Caco-2 (cell line): ENCODE measurements at regions not wholly inside any gene's neighbourhood (a gene's known extent, or its start where the extent isn't known, plus 50 kb on each side); places are given as distances from the start of the nearest gene placed in this dataset.
"Not testable (repeated sequence)": the region's sequence is repeated elsewhere in the genome, so short reads cannot be mapped to it uniquely, and the experiment has no call there.

Source experiments
- BruUV-seq: library from RNA; stranded (reverse); fragments of 400-500 nt; replicated peaks from 2 replicates; lab custom pipeline; 2021; lab: Mats Ljungman, UMichigan
- CTCF ChIA-PET: fragments of 300-600 bp; sonication (Branson Sonifier 250); formaldehyde crosslinking; loops from one replicate; lab custom pipeline; 2022; ENCODE audit warnings: antibody characterized with exemption; lab: Charles Lee
- POLR2A ChIA-PET: fragments of 300-600 bp; sonication (Branson Sonifier 250); formaldehyde crosslinking; loops from one replicate; lab custom pipeline; 2022; ENCODE audit warnings: antibody characterized with exemption; lab: Charles Lee
- DNase-seq, 2 experiments: peaks; one replicate each; pipeline versions ENCODE4 v3.0.0 to v3.0.0-alpha.2; 2020 to 2022
- H3K27me3 ChIP-seq: replicated peaks from 2 replicates; pipeline ENCODE4 v1.6.0; 2011; ENCODE audit warnings: low read length; ENCODE audit not compliant: control insufficient read depth, insufficient read depth
- H3K36me3 ChIP-seq: 2 replicates; pipeline ENCODE4 v1.5.1; 2011; ENCODE audit warnings: low read length; ENCODE audit not compliant: control insufficient read depth, insufficient read depth
- H3K4me1 ChIP-seq: fragments of 250-450 bp; sonication (Bioruptor Pico); 2 replicates; pipeline ENCODE4 v1.5.1; 2020; ENCODE audit warnings: mild to moderate bottlenecking
- H3K4me3 ChIP-seq: 2 replicates; pipeline ENCODE4 v1.5.1; 2011; ENCODE audit warnings: low read depth, mild to moderate bottlenecking, control low read depth, low read length
- H3K9me3 ChIP-seq: fragments of 250-450 bp; sonication (Bioruptor Pico); 2 replicates; pipeline ENCODE4 v1.5.1; 2020; ENCODE audit warnings: mild to moderate bottlenecking, moderate library complexity
- H3K27ac Mint-ChIP-seq: one replicate; pipeline ENCODE4 v1.8.0; 2022; ENCODE audit warnings: mixed read lengths; ENCODE audit not compliant: unreplicated experiment
- H3K27me3 Mint-ChIP-seq: one replicate; pipeline ENCODE4 v1.8.0; 2022; ENCODE audit warnings: mixed read lengths; ENCODE audit not compliant: insufficient read depth, unreplicated experiment
- H3K36me3 Mint-ChIP-seq: one replicate; pipeline ENCODE4 v1.8.0; 2022; ENCODE audit warnings: mild to moderate bottlenecking, mixed read lengths; ENCODE audit not compliant: insufficient read depth, unreplicated experiment
- H3K4me1 Mint-ChIP-seq: one replicate; pipeline ENCODE4 v1.8.0; 2022; ENCODE audit warnings: low read depth, mixed read lengths; ENCODE audit not compliant: unreplicated experiment
- H3K4me3 Mint-ChIP-seq: one replicate; pipeline ENCODE4 v1.8.0; 2022; ENCODE audit warnings: mild to moderate bottlenecking, moderate library complexity, mixed read lengths; ENCODE audit not compliant: unreplicated experiment
- H3K9me3 Mint-ChIP-seq: one replicate; pipeline ENCODE4 v1.8.0; 2022; ENCODE audit warnings: mixed read lengths; ENCODE audit not compliant: unreplicated experiment
- intact Hi-C: fragments of 100-400 bp; cut with micrococcal nuclease; formaldehyde crosslinking; loops from one replicate; pipeline ENCODE4 v1.10.0; 2022; ENCODE audit not compliant: unreplicated experiment
- TF ChIP-seq, protein P1 (sequence below), 2 experiments: fragments of 200-600 bp in 1 of 2; IDR thresholded peaks; 1 replicate in 1 of 2; 2 replicates in 1 of 2; pipeline versions ENCODE4 v1.5.1 to v1.8.0; 2011 to 2022; ENCODE audit warnings: antibody characterized with exemption in 1 of 2, control low read depth in 1 of 2, inconsistent platforms in 1 of 2, low read depth in 1 of 2, low read length in 1 of 2, mild to moderate bottlenecking in 1 of 2, moderate library complexity in 1 of 2; ENCODE audit not compliant: insufficient read depth in 1 of 2, severe bottlenecking in 1 of 2, unreplicated experiment in 1 of 2

DNA sequence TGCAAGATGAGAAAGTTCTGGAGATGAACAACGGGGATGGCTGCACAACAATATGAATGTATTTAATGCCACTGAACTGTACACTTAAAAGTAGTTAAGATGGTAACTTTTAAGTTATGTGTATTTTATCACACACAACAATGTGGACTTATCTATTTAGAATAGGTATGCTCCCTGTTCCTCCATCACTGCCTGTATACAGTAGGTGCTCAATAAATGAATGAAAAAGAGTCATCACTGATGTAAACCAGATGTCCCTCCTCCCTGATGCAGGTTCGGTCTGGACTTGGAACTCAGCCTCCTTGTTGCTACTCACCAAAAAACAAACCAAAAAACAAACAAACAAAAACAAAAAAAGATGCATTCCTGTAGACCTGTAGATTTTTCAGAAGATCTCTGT lies 65.9 kb upstream of the BOD1 start:
- Mint-ChIP-seq H3K27ac (no peak overlapping the region), H3K9me3 (peaks cover 19% of the 10 kb centered on the region), H3K27me3 (no peaks in the 10 kb centered on the region), H3K36me3 (no peaks in the 10 kb centered on the region), H3K4me3 (no peak overlapping the region), H3K4me1 (no peaks in the 10 kb centered on the region)
- DNase-seq: no peak
- Histone ChIP-seq H3K36me3 (no peaks in the 10 kb centered on the region), H3K9me3 (no peaks in the 10 kb centered on the region), H3K4me3 (no peak overlapping the region), H3K4me1 (no peaks in the 10 kb centered on the region), H3K27me3 (no peaks in the 10 kb centered on the region)
- CTCF ChIA-PET: no interaction called here
- POLR2A ChIA-PET: no interaction called here
- no TSS peak for BruUV-seq
- intact Hi-C loops: loop anchor here (10.0 kb wide), 1 partner anchor 82 kb away; no protein-coding TSS in a partner anchor
- TF ChIP-seq, protein P1, sequence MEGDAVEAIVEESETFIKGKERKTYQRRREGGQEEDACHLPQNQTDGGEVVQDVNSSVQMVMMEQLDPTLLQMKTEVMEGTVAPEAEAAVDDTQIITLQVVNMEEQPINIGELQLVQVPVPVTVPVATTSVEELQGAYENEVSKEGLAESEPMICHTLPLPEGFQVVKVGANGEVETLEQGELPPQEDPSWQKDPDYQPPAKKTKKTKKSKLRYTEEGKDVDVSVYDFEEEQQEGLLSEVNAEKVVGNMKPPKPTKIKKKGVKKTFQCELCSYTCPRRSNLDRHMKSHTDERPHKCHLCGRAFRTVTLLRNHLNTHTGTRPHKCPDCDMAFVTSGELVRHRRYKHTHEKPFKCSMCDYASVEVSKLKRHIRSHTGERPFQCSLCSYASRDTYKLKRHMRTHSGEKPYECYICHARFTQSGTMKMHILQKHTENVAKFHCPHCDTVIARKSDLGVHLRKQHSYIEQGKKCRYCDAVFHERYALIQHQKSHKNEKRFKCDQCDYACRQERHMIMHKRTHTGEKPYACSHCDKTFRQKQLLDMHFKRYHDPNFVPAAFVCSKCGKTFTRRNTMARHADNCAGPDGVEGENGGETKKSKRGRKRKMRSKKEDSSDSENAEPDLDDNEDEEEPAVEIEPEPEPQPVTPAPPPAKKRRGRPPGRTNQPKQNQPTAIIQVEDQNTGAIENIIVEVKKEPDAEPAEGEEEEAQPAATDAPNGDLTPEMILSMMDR (IDR thresholded peaks at IDR 0.05; ENCODE audit: insufficient read depth in 1 of 2, low read depth in 1 of 2, low read length in 1 of 2, severe bottlenecking in 1 of 2, unreplicated experiment in 1 of 2): no peak

DNA sequence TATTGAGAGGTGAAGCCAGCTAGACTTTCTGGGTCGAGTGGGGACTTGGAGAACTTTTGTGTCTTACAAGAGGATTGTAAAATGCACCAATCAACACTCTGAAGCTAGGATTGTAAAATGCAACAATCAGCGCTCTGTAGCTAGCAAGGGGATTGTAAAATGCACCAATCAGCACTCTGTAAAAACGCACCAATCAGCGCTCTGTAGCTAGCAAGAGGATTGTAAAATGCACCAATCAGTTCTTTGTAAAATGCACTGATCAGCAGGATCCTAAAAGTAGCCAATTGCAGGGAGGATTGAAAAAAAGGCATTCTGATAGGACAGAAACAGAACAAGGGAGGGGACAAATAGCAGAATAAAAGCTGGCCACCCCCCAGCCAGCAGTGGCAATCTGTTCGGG lies 68.1 kb upstream of the BOD1 start:
- H3K4me3 Mint-ChIP-seq, H3K36me3 ChIP-seq, H3K36me3 Mint-ChIP-seq, H3K9me3 Mint-ChIP-seq, BruUV-seq, POLR2A ChIA-PET, H3K9me3 ChIP-seq, H3K4me1 Mint-ChIP-seq, H3K27ac Mint-ChIP-seq, DNase-seq, H3K27me3 ChIP-seq, CTCF ChIA-PET, H3K4me3 ChIP-seq, H3K27me3 Mint-ChIP-seq: not testable (repeated sequence)
- peaks cover 20% of the 10 kb centered on the region for H3K4me1 ChIP-seq
- intact Hi-C loops: loop anchor here (10.0 kb wide), 1 partner anchor 80 kb away; no protein-coding TSS in a partner anchor

DNA sequence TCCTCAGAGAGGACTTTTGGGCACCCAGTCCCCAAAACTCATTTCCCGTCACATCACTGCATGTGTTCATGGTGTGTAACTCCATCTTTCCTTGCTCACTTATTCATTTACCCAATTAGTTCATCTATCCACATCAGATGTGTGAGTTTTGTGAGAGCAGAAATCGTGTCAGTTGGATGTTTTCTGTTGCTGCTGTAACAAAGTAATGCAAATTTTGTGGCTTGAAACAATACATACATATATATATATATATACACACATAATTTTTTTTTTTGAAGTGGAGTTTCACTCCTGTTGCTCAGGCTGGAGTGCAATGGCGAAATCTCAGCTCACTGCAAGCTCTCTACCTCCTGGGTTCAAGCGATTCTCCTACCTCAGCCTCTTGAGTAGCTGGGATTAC lies 70.5 kb upstream of the BOD1 start:
- BruUV-seq: no TSS peak
- H3K4me1 ChIP-seq: peaks cover 34% of the 10 kb centered on the region
- DNase-seq: no peak
- Mint-ChIP-seq H3K27me3 (no peaks in the 10 kb centered on the region), H3K27ac (no peak overlapping the region), H3K4me3 (no peak overlapping the region), H3K36me3 (no peaks in the 10 kb centered on the region), H3K9me3 (no peaks in the 10 kb centered on the region), H3K4me1 (no peaks in the 10 kb centered on the region)
- no peaks in the 10 kb centered on the region for H3K9me3 ChIP-seq
- intact Hi-C loops: loop anchor here (10.0 kb wide), 1 partner anchor 78 kb away; no protein-coding TSS in a partner anchor
- no peak overlapping the region for H3K4me3 ChIP-seq
- TF ChIP-seq, protein P1 (IDR thresholded peaks at IDR 0.05; ENCODE audit: insufficient read depth in 1 of 2, low read depth in 1 of 2, low read length in 1 of 2, severe bottlenecking in 1 of 2, unreplicated experiment in 1 of 2): no peak
- ChIA-PET CTCF (no interaction called here), POLR2A (no interaction called here)
- H3K36me3 ChIP-seq: no peaks in the 10 kb centered on the region
- no peaks in the 10 kb centered on the region for H3K27me3 ChIP-seq
